ENCODE measurements at regions not wholly inside any gene's neighbourhood (a gene's known extent, or its start where the extent isn't known, plus 50 kb on each side); places are given as distances from the start of the nearest gene placed in this dataset.

DNA sequence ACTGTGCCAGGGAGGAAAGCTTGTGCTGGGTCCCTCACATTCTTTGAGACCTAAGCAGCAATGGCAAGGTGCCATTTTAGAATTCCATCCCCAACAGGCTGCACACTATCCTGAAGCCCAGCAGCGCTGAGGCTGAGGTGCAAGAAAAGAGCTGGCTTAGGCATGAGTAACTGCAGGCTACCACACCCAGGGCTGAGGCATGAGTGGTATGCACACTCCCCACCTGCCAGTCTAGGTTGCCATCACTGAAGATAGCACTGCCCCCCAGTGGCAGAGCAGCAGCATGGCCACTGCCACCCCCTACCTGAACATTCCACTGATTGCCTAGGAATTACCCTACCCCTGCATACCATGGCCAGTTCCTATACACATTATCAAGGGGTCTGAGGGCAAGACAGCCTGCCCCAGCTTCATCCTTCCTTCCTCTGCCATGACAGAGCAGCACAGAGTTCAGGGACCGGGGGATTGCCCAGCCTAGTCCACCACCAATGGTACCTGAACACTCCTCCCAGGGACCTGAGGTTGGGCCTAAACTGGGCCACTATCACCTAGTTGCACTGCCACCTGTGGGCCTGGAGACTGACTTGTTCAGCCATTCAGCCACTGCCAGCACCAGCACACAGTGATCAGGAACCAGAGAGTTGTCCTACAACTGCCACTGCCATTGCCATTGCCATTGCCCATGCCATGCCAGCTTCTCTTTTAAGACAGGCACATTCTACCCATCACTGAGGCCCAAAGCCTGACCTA, 129.8 kb downstream of the SATB1 start:
- Mint-ChIP-seq H3K9me3 (peaks cover 11 to 33% (median 22%) of the 10 kb centered on the region in 7 donors), H3K4me1 (peaks cover 0 to 9% (median 5%) of the 10 kb centered on the region in 3 donors), H3K36me3 (peaks cover 5 to 22% of the 10 kb centered on the region in 2 donors), H3K4me3 (no peak overlapping the region), H3K27ac (peak overlapping the region in 1 of 6 donors; percentile 57), H3K27me3 (peaks cover 0 to 6% (median 3%) of the 10 kb centered on the region in 3 donors)
- ATAC-seq (ENCODE audit: low read depth in 2 of 2) (peak; percentile 67 to 92), DNase-seq (peak; percentile 39)

DNA sequence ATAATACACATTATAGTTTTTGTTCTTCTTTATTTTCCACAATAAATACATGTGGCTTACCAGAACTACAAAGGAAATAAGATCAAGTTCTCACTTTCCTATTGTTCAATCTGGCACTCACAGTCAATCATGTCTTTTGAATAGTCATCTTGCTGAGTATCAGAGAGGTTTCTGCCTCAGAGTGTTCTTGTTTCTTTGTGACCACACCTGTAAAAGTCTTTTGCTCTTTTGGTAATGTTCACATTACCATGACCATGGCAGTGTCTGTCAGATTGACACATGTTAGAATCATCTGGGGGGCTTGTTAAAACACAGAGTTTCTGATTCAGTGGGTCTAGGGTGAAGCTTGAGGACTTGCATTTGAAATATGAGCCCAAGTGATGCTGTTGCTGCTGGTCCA, 135.0 kb downstream of the SATB1 start:
- H3K36me3 Mint-ChIP-seq = no peaks in the 10 kb centered on the region
- no peaks in the 10 kb centered on the region for H3K9me3 Mint-ChIP-seq
- no peak overlapping the region for H3K27ac Mint-ChIP-seq
- H3K4me3 Mint-ChIP-seq = no peak overlapping the region
- ATAC-seq (ENCODE audit: low read depth in 2 of 2) (no peak), DNase-seq (no peak)
- peaks cover 0 to 3% (median 0%) of the 10 kb centered on the region in 3 donors for H3K27me3 Mint-ChIP-seq
- peaks cover 0 to 11% (median 7%) of the 10 kb centered on the region in 3 donors for H3K4me1 Mint-ChIP-seq

DNA sequence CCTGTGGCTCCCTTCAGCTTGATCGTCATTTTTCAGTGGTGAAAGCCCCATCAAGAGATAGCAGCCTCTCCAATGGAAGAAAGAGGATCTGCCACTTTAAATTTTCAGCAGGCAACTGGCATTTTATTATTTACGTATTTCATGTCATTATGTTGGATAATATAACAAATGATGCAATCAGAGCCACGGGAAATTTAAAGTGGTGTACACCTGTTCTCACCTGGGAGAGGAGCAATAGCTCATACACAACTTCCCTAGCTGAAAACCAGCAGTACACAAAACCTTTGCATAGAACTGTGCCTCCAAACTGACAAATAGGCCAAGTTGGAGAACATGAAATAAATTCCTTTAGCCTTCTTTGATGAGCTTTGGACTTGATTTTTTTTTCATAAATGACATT, 136.9 kb downstream of the SATB1 start:
- no peaks in the 10 kb centered on the region for H3K36me3 Mint-ChIP-seq
- H3K27ac Mint-ChIP-seq = no peak overlapping the region
- DNase-seq (no peak), ATAC-seq (ENCODE audit: low read depth in 2 of 2) (no peak)
- H3K4me1 Mint-ChIP-seq = peaks cover 0 to 6% (median 2%) of the 10 kb centered on the region in 3 donors
- peaks cover 0 to 3% (median 2%) of the 10 kb centered on the region in 3 donors for H3K27me3 Mint-ChIP-seq
- H3K4me3 Mint-ChIP-seq = no peak overlapping the region
- H3K9me3 Mint-ChIP-seq = no peaks in the 10 kb centered on the region

DNA sequence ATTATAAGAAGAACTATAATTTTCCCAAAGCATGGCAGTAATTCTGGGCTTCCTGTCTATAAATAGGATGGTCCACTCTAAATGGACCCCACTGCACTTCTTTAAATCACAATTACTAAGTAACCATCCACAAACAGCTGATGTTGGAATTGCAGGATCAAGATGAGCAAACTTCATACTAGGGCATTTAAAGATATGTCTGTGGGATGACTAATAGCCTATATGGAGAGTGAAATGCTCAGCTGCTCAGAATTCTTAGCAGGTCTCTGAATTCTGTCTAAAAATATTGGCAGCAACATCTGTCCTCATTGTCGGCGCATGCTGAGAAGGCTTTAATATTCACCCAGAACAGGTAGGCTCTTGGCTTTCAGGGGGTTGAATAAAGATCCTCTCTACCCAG, 140.4 kb downstream of the SATB1 start:
- Mint-ChIP-seq H3K9me3 (peaks cover 0 to under 1% (median 0%) of the 10 kb centered on the region in 7 donors), H3K27ac (no peak overlapping the region), H3K4me1 (peaks cover 0 to 3% (median under 1%) of the 10 kb centered on the region in 3 donors), H3K36me3 (no peaks in the 10 kb centered on the region), H3K4me3 (no peak overlapping the region), H3K27me3 (peaks cover 0 to 11% (median 8%) of the 10 kb centered on the region in 3 donors)
- ATAC-seq (ENCODE audit: low read depth in 2 of 2) (no peak), DNase-seq (no peak)

DNA sequence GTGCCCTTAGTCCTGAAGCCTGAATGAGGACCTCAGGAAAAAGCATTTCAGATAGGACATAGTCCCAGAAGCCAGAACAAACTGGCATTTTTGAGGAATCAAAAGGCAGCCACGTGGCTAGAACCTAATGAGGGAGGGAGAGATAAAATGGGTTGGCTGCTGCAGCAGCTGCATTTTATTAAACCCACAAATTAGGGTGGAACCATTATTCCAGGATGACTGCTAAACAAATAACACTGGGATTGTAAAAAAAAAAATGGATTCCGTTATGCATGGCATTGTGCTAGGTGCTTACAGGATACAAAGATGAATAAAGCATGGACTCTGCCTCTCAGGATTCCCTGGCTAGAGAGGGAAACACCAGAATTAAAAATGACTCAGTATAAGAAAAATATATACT, 141.5 kb downstream of the SATB1 start:
- no peak for ATAC-seq (ENCODE audit: low read depth in 2 of 2)
- H3K4me1 Mint-ChIP-seq = no peaks in the 10 kb centered on the region

DNA sequence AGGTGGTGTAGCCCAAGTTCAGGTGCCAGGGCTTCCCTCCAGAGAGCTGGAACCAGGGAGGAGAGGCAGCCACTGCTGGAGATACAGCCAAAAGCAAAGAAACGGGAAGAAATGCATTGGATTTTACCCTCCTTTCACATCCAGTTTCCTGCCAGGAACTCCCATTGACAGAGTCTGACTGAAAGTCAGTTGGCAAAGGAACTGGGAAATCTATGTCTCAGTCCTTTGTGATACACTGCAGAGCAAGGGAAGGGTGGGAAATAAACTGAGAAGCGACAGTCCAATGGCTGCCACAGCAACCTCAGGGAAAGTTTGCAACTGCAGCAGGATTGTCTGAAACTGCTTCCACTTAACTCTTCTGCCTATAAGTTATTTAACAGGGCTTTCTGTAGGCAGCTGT, 142.6 kb downstream of the SATB1 start:
- Mint-ChIP-seq H3K9me3 (peaks cover 0 to 1% (median 0%) of the 10 kb centered on the region in 7 donors), H3K27me3 (peaks cover 0 to 11% (median 8%) of the 10 kb centered on the region in 3 donors), H3K27ac (peak overlapping the region in 1 of 6 donors; percentile 66), H3K36me3 (no peaks in the 10 kb centered on the region), H3K4me1 (no peaks in the 10 kb centered on the region), H3K4me3 (no peak overlapping the region)
- no peak for DNase-seq
- no peak for ATAC-seq (ENCODE audit: low read depth in 2 of 2)

More for the DNA sequence above, 141.5 kb downstream of the SATB1 start:
- no peaks in the 10 kb centered on the region for H3K36me3 Mint-ChIP-seq
- H3K27ac Mint-ChIP-seq = no peak overlapping the region
- H3K27me3 Mint-ChIP-seq = peaks cover 0 to 11% (median 8%) of the 10 kb centered on the region in 3 donors
- peaks cover 0 to 1% (median 0%) of the 10 kb centered on the region in 7 donors for H3K9me3 Mint-ChIP-seq
- no peak for DNase-seq
- no peak overlapping the region for H3K4me3 Mint-ChIP-seq

DNA sequence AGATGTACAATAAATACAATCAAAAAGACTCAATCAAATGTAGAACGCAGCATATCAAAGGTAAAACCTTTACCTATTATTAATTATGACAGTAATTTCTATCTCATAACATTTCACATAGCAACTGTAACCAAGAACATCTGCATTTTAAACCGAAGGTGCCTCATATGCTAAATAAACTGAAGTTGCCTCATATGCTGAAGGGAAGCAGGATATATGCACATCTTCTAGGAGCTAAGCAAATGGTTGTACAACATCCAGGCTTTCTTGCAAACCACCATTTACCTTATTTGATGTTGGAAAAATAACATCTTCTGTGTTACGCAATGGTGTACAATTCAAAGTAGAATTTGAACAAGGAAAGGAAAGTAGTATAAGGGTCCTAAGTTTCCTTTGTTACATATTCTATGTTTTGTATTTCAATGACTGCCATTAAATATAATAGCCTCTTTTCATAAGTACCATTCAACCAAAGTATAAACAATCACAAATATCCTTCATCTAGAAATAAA, 145.9 kb downstream of the SATB1 start:
- no peak overlapping the region for H3K4me3 Mint-ChIP-seq
- no peak for DNase-seq

DNA sequence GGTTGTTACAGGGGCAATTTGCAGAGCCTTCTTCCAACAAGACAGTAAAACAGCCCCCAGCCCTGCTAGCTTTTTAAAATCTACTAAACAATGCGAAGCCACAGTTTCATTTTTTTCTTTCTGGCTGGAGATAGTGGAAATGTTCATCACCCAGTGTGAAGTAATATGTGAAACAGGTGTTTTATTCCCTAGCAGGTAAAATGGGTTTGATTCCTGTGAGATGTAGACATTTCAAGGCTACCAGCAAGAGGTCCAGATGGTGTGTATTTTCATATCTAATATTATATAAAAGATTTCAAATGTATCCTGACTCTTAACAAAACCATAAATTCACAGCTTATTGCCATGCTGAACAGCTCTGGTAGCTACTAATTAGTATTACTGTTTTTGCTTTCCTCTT, 160.3 kb downstream of the SATB1 start:
- H3K36me3 Mint-ChIP-seq = no peaks in the 10 kb centered on the region
- ATAC-seq (ENCODE audit: low read depth in 2 of 2) = no peak
- no peak for DNase-seq
- H3K4me3 Mint-ChIP-seq = no peak overlapping the region
- H3K27ac Mint-ChIP-seq = no peak overlapping the region
- no peaks in the 10 kb centered on the region for H3K9me3 Mint-ChIP-seq
- no peaks in the 10 kb centered on the region for H3K4me1 Mint-ChIP-seq
- no peaks in the 10 kb centered on the region for H3K27me3 Mint-ChIP-seq

More for the DNA sequence above, 145.9 kb downstream of the SATB1 start:
- Mint-ChIP-seq H3K27me3 (peaks cover 0 to 11% (median 8%) of the 10 kb centered on the region in 3 donors), H3K4me1 (no peaks in the 10 kb centered on the region), H3K27ac (no peak overlapping the region), H3K9me3 (peaks cover 0 to 1% (median 0%) of the 10 kb centered on the region in 7 donors), H3K36me3 (no peaks in the 10 kb centered on the region)
- ATAC-seq (ENCODE audit: low read depth in 2 of 2) = no peak

DNA sequence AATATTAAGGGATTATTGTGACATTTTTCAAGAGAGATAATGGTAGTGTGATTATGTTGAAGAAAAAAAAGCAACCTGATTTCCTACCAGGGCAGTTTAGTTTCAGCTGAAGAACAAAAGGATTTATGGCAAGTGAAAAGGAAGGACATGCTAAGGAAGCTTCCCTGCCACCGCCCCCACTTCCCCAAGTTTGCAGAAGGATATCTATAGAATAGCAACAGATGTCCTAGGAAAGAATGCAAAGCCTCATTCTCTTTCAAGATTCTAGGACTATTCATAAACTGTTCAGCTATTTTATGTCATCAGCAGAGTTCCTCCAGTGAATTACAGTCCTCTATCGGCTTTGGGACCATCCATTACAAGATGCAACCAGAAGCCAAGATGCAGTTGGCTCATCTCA, 160.8 kb downstream of the SATB1 start:
- H3K9me3 Mint-ChIP-seq = no peaks in the 10 kb centered on the region
- H3K4me1 Mint-ChIP-seq = no peaks in the 10 kb centered on the region
- H3K27me3 Mint-ChIP-seq = no peaks in the 10 kb centered on the region
- no peak overlapping the region for H3K27ac Mint-ChIP-seq
- no peak for DNase-seq
- no peak overlapping the region for H3K4me3 Mint-ChIP-seq
- no peaks in the 10 kb centered on the region for H3K36me3 Mint-ChIP-seq
- no peak for ATAC-seq (ENCODE audit: low read depth in 2 of 2)

DNA sequence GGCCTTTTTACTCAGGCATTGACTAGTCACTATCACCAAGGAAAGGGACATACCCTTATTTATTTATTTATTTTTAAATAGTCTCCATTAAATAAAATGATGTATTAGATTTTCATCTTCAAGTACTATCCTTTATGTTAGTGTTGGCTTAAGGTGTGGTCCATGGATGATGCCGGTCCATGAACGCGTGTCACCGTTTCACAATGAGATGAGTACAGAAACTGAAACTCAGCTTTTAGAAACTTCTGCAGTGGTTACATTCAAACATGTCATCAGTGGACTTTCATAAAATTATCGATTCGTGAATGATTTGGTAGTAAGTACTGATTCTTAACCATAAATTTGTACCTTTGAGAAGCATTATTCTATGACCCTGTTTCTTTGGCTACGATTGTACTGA, 166.6 kb downstream of the SATB1 start:
- H3K4me1 Mint-ChIP-seq = peaks cover 0 to 4% (median 0%) of the 10 kb centered on the region in 3 donors
- H3K27me3 Mint-ChIP-seq = no peaks in the 10 kb centered on the region

DNA sequence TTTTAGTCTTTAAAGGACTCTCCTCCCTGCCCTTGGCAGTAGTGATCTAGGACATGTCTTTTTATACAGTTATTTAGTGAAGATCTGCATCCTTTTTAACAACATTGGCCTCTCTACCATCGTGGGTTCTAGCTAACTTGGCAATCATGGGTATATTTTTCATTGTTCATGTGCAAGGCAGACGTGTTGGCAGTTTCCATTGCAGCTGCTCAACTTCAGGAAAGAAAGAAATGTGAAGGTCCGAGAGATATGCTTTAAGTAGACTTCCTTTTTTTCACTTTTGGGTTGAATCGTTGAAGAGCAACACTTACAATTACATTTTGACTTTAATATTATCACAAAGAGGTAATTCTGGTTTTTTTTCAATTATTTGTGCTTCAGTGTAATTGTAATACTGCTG, 172.6 kb downstream of the SATB1 start:
- no peaks in the 10 kb centered on the region for H3K9me3 Mint-ChIP-seq
- peaks cover 0 to 11% of the 10 kb centered on the region in 2 donors for H3K36me3 Mint-ChIP-seq
- peak overlapping the region in 2 of 8 donors; percentile 26 to 36 for H3K4me3 Mint-ChIP-seq
- no peak for ATAC-seq (ENCODE audit: low read depth in 2 of 2)
- DNase-seq = no peak
- H3K27me3 Mint-ChIP-seq = peaks cover 0 to 13% (median 0%) of the 10 kb centered on the region in 3 donors
- no peak overlapping the region for H3K27ac Mint-ChIP-seq
- H3K4me1 Mint-ChIP-seq = peaks cover 7 to 9% (median 8%) of the 10 kb centered on the region in 3 donors

More for the DNA sequence above, 166.6 kb downstream of the SATB1 start:
- no peak for ATAC-seq (ENCODE audit: low read depth in 2 of 2)
- DNase-seq = no peak
- Mint-ChIP-seq H3K9me3 (no peaks in the 10 kb centered on the region), H3K27ac (no peak overlapping the region), H3K36me3 (no peaks in the 10 kb centered on the region), H3K4me3 (no peak overlapping the region)

DNA sequence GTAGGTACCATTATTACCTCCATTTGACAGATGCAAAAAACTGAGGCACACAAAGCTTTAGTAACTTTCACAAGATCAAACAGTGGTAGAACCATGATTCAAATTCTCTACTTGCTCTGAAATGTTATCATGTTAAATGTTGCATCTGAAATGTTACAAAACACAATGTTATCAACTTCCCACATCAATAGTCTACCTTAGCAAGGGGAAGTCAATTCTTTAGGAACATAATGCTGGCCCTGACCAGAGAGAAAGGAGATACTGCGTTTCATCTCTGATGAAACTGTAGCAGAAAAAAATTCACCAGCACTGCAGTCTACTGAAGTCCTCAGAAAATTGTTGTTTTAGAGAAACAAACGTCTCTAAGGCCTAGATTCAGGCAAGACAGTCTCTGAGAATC, 174.1 kb downstream of the SATB1 start:
- ATAC-seq (ENCODE audit: low read depth in 2 of 2) (no peak), DNase-seq (no peak)
- Mint-ChIP-seq H3K27ac (no peak overlapping the region), H3K27me3 (peaks cover 0 to 13% (median 0%) of the 10 kb centered on the region in 3 donors), H3K4me3 (no peak overlapping the region), H3K36me3 (peaks cover 0 to 11% of the 10 kb centered on the region in 2 donors), H3K9me3 (no peaks in the 10 kb centered on the region), H3K4me1 (peaks cover 7 to 9% (median 8%) of the 10 kb centered on the region in 3 donors)

DNA sequence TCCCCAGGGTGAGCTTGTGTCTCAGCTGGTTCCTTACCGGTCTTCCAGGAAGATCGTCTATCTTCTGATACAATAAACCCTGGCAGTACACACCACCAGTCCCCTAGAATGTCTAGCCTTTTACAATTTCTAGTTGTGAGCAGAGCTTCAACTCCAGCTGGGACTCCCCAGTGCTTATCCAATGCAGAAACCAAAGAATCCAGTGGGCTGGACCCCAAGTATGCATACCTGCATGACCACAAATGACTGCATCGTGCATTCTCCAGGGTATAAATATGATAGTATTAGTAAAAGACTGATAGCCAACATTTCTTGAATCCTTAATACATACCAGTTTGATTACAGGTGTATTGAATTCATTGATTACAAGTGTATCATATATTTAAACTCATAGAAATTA, 176.0 kb downstream of the SATB1 start:
- H3K27ac Mint-ChIP-seq = no peak overlapping the region
- peaks cover 0 to 13% (median 0%) of the 10 kb centered on the region in 3 donors for H3K27me3 Mint-ChIP-seq
- no peak for DNase-seq
- H3K4me3 Mint-ChIP-seq = no peak overlapping the region
- no peaks in the 10 kb centered on the region for H3K9me3 Mint-ChIP-seq
- peaks cover 0 to 11% of the 10 kb centered on the region in 2 donors for H3K36me3 Mint-ChIP-seq
- no peak for ATAC-seq (ENCODE audit: low read depth in 2 of 2)
- peaks cover 7 to 9% (median 8%) of the 10 kb centered on the region in 3 donors for H3K4me1 Mint-ChIP-seq

DNA sequence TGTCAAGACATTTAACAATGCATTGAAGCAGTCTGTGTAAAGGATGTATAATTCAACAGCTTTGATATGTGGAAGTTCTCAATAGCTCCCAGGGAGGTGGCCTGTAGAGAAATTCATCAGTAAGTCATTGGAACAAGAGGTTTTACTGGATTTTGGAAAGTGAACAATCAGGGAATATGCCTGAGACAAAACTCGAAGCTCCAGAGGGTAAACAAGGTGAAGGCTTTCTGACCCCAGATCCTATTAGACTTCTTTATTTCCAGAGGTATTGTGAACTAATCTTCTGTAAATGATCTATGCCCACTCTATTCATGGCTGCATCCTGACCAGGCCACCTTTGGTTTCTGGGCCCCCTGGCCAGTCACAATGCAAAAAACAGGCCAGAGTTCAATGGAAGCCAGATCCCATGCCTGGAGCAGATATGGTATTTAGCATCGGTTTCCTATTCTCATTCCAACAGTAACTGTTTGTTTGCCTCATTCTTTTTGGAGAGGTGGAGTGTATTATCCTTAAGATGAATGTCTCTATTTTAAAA, 177.3 kb downstream of the SATB1 start:
- no peaks in the 10 kb centered on the region for H3K9me3 Mint-ChIP-seq
- H3K36me3 Mint-ChIP-seq = peaks cover 0 to 11% of the 10 kb centered on the region in 2 donors
- peaks cover 0 to 13% (median 0%) of the 10 kb centered on the region in 3 donors for H3K27me3 Mint-ChIP-seq
- DNase-seq (no peak), ATAC-seq (ENCODE audit: low read depth in 2 of 2) (no peak)
- peaks cover 5 to 6% (median 6%) of the 10 kb centered on the region in 3 donors for H3K4me1 Mint-ChIP-seq
- no peak overlapping the region for H3K27ac Mint-ChIP-seq
- H3K4me3 Mint-ChIP-seq = no peak overlapping the region

Measured in naive B cell (primary cell).